ENCODE measurements at regions not wholly inside any gene's neighbourhood (a gene's known extent, or its start where the extent isn't known, plus 50 kb on each side); places are given as distances from the start of the nearest gene placed in this dataset.
"Not testable (repeated sequence)": the region's sequence is repeated elsewhere in the genome, so short reads cannot be mapped to it uniquely, and the experiment has no call there.

GRCh38 chr5:90134892-90135291 lies 274.7 kb downstream of the CETN3 start:
- no peak for DNase-seq (ENCODE audit: low read depth)

GRCh38 chr5:90134381-90134780 lies 275.2 kb downstream of the CETN3 start:
- DNase-seq (ENCODE audit: low read depth): no peak

DNA sequence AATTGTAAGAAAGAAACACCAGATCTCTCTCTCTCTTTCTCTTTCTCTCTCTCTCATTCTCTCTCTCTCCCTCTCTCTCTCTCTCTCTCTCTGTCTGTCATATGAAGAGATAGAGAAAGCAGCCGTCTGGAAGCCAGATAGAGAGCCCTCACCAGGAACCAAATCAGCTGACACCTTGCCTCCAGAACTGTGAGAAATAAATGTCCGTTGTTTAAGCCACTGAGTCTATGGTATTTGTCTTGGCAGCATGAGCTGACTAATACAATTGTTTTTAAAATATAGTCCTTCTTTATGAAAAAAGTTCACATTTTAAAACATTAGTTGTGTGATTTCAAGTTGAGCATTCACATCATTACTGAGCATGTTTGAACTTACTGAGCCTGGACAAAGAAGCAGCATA lies 275.6 kb downstream of the CETN3 start:
- DNase-seq (ENCODE audit: low read depth): no peak

DNA sequence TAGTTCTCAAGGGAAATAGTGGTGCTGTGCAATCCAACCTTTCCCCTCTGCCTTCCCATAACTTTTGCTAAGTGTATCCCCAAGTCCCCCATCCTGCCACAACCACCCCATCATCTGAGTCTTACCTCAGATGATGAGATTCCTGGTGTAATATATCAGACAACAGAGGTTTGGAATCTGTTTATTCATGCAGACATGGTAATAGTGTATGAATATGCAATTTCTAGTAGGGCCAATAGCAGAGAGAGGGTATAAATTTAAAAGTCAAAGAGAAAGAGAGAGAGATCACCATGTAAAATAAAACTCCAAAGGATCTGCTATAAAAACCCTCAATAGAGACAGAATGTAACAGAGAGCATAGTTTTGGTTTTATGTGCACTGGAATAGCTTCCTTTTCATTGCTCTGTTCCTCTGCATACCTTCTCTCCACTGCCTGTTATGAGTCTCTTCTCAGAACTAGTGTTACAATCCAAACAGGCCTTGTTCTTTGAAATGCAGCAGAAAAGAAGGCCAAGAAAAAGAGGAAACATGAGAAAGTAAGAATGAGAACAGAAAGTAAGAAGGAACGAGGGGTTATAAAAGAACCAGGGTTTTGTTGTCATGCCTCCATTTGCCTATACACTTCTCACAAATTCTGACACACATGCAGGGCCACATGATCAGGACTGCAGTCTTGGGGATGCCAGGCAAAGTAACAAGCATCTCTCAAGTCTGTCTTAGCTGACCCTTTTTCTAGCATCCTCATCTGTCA lies 278.0 kb downstream of the CETN3 start:
- no peak for DNase-seq (ENCODE audit: low read depth)

DNA sequence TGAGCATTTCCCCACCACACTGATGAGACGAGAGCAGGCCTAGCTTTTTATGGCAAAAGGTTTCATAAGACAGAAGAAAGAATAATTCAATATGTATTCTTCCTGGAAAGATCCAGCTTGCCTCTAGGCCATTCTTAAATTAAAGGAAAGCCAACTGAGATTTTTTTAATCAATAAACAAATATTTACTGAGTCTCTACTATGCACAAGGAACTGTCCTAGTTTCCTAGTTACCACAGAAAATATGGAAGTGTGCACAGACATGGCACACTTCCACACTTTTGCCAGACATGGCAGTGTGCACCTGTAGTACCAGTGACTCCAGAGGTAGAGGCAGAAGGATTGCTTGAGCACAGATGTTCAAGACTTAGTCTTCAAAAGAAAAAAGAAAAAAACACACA lies 281.0 kb downstream of the CETN3 start:
- no peak for DNase-seq (ENCODE audit: low read depth)

- DNase-seq (ENCODE audit: low read depth): no peak
Measured at GRCh38 chr5:90119531-90119971, 290.0 kb downstream of the CETN3 start.

- no peak for DNase-seq (ENCODE audit: low read depth)
Measured at GRCh38 chr5:90117005-90117404, 292.6 kb downstream of the CETN3 start.

GRCh38 chr5:90113108-90113507 lies 296.4 kb downstream of the CETN3 start:
- no peak for DNase-seq (ENCODE audit: low read depth)

- DNase-seq (ENCODE audit: low read depth): no peak
Measured at GRCh38 chr5:90112033-90112692, 297.4 kb downstream of the CETN3 start.

- DNase-seq (ENCODE audit: low read depth): no peak
Measured at GRCh38 chr5:90111364-90112032, 298.1 kb downstream of the CETN3 start.

DNA sequence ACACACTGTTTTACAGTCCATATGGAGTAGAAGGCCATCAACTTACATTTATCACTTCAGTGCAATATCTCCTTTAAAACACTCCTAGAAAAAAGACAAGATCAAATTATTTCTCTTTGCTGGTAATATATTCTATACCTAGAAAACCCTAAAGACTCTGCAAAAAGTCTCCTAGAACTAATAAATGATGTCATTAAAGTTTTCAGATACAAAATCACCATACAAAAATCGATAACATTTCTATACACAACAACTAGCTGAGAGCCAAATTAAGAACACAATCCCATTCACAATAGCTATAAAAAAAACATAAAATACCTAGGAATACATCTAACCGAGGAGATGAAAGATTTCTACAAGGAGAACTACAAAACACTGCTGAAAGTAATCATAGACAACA lies 300.3 kb downstream of the CETN3 start:
- no peak for DNase-seq (ENCODE audit: low read depth)

GRCh38 chr5:90099099-90099498 lies 310.5 kb downstream of the CETN3 start:
- no peak for DNase-seq (ENCODE audit: low read depth)

DNA sequence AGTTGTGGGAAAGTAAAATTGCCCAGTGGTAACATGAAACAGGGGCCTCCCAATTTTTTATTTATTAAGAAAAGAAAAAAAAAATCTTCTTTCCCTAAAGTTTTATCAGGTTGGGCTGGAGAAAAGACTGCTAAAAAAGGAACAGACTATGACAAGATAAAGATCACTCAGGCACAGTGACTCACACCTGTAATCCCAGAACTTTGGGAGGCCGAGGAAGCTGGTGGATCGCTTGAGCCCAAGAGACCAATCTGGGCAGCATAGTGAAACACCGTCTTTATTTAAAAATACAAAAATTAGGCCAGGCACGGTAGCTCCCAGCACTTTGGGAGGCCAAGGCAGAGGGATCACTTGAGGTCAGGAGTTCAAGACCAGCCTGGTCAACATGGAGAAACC lies 312.5 kb downstream of the CETN3 start:
- DNase-seq (ENCODE audit: low read depth): no peak

GRCh38 chr5:90096415-90097081 lies 313.0 kb downstream of the CETN3 start:
- no peak for DNase-seq (ENCODE audit: low read depth)

- no peak for DNase-seq (ENCODE audit: low read depth)
Measured at GRCh38 chr5:90095292-90096060, 314.1 kb downstream of the CETN3 start.

GRCh38 chr5:90093751-90094485 lies 315.6 kb downstream of the CETN3 start:
- DNase-seq (ENCODE audit: low read depth): no peak

GRCh38 chr5:90092734-90093133 lies 316.8 kb downstream of the CETN3 start:
- no peak for DNase-seq (ENCODE audit: low read depth)

DNA sequence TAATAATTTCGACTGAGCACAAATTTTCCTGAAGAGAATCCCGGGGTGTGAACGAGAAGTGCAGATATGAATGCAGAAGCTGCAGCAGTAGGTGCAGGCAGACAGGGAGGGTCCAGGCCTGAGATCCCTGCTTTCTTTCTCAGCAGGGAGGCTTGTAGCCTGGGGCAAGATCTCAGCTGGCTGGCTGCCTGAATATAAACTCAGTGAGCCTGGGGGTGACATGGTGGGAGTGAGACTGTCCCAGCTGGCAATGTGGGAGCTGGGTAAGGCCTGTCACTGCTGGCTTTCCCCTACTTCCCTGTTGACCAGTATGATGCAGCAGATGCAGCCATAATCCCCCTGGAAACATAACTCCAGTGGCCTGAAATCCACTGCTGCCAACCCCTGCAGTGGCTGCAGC lies 325.2 kb downstream of the CETN3 start:
- DNase-seq (ENCODE audit: low read depth): no peak

- not testable (repeated sequence) for DNase-seq (ENCODE audit: low read depth)
Measured at GRCh38 chr5:90073026-90073570, 336.5 kb downstream of the CETN3 start.

DNA sequence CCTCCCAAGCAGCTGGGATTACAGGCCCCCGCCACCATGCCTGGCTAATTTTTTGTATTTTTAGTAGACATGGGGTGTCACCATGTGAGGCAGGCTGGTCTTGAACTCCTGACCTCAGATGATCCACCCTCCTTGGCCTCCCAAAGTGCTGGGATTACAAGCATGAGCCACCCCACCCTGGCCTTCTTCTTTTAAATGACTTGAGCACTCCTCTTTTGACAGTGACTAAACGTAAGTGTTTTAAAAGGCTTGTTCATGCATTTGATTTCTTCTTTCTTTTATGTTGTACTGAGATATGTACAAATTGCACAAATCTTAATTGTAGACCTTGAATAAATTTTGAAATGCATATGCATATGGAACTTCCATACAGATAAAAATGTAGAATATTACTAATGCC lies 337.9 kb downstream of the CETN3 start:
- no peak for DNase-seq (ENCODE audit: low read depth)

DNA sequence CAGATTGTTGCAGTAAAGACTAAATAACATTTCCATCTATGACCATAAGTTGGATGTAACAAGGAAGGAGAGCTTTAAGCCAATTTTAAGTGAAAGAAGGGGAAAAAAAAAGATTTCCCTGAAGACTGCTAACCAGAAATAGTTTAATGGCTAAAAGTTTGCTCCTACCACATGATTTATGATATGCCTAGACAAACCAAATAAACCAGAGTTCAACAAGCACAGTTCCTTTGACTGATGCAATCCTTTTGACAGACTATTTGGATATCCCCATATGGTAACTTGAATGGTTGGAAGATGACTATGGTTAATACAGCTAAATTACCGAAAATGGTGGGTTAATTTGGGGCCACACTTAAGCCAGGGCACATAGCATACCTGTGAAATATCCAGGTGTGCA lies 338.5 kb downstream of the CETN3 start:
- no peak for DNase-seq (ENCODE audit: low read depth)
